Caco-2 (cell line): ENCODE measurements at regions not wholly inside any gene's neighbourhood (a gene's known extent, or its start where the extent isn't known, plus 50 kb on each side); places are given as distances from the start of the nearest gene placed in this dataset.

Experiments
- BruUV-seq: library from RNA; stranded (reverse); fragments of 400-500 nt; replicated peaks from 2 replicates; lab custom pipeline; 2021; lab: Mats Ljungman, UMichigan
- CTCF ChIA-PET: fragments of 300-600 bp; sonication (Branson Sonifier 250); formaldehyde crosslinking; loops from one replicate; lab custom pipeline; 2022; ENCODE audit warnings: antibody characterized with exemption; lab: Charles Lee
- POLR2A ChIA-PET: fragments of 300-600 bp; sonication (Branson Sonifier 250); formaldehyde crosslinking; loops from one replicate; lab custom pipeline; 2022; ENCODE audit warnings: antibody characterized with exemption; lab: Charles Lee
- DNase-seq, 2 experiments: peaks; one replicate each; pipeline versions ENCODE4 v3.0.0 to v3.0.0-alpha.2; 2020 to 2022
- H3K27me3 ChIP-seq: replicated peaks from 2 replicates; pipeline ENCODE4 v1.6.0; 2011; ENCODE audit warnings: low read length; ENCODE audit not compliant: control insufficient read depth, insufficient read depth
- H3K36me3 ChIP-seq: 2 replicates; pipeline ENCODE4 v1.5.1; 2011; ENCODE audit warnings: low read length; ENCODE audit not compliant: control insufficient read depth, insufficient read depth
- H3K4me1 ChIP-seq: fragments of 250-450 bp; sonication (Bioruptor Pico); 2 replicates; pipeline ENCODE4 v1.5.1; 2020; ENCODE audit warnings: mild to moderate bottlenecking
- H3K4me3 ChIP-seq: 2 replicates; pipeline ENCODE4 v1.5.1; 2011; ENCODE audit warnings: low read depth, mild to moderate bottlenecking, control low read depth, low read length
- H3K9me3 ChIP-seq: fragments of 250-450 bp; sonication (Bioruptor Pico); 2 replicates; pipeline ENCODE4 v1.5.1; 2020; ENCODE audit warnings: mild to moderate bottlenecking, moderate library complexity
- H3K27ac Mint-ChIP-seq: one replicate; pipeline ENCODE4 v1.8.0; 2022; ENCODE audit warnings: mixed read lengths; ENCODE audit not compliant: unreplicated experiment
- H3K27me3 Mint-ChIP-seq: one replicate; pipeline ENCODE4 v1.8.0; 2022; ENCODE audit warnings: mixed read lengths; ENCODE audit not compliant: insufficient read depth, unreplicated experiment
- H3K36me3 Mint-ChIP-seq: one replicate; pipeline ENCODE4 v1.8.0; 2022; ENCODE audit warnings: mild to moderate bottlenecking, mixed read lengths; ENCODE audit not compliant: insufficient read depth, unreplicated experiment
- H3K4me1 Mint-ChIP-seq: one replicate; pipeline ENCODE4 v1.8.0; 2022; ENCODE audit warnings: low read depth, mixed read lengths; ENCODE audit not compliant: unreplicated experiment
- H3K4me3 Mint-ChIP-seq: one replicate; pipeline ENCODE4 v1.8.0; 2022; ENCODE audit warnings: mild to moderate bottlenecking, moderate library complexity, mixed read lengths; ENCODE audit not compliant: unreplicated experiment
- H3K9me3 Mint-ChIP-seq: one replicate; pipeline ENCODE4 v1.8.0; 2022; ENCODE audit warnings: mixed read lengths; ENCODE audit not compliant: unreplicated experiment
- CTCF ChIP-seq, 2 experiments: fragments of 200-600 bp in 1 of 2; IDR thresholded peaks; 1 replicate in 1 of 2; 2 replicates in 1 of 2; pipeline versions ENCODE4 v1.5.1 to v1.8.0; 2011 to 2022; ENCODE audit warnings: antibody characterized with exemption in 1 of 2, control low read depth in 1 of 2, inconsistent platforms in 1 of 2, low read depth in 1 of 2, low read length in 1 of 2, mild to moderate bottlenecking in 1 of 2, moderate library complexity in 1 of 2; ENCODE audit not compliant: insufficient read depth in 1 of 2, severe bottlenecking in 1 of 2, unreplicated experiment in 1 of 2
- intact Hi-C: fragments of 100-400 bp; cut with micrococcal nuclease; formaldehyde crosslinking; loops from one replicate; pipeline ENCODE4 v1.10.0; 2022; ENCODE audit not compliant: unreplicated experiment

- no peaks in the 10 kb centered on the region for H3K27me3 Mint-ChIP-seq
- BruUV-seq: no TSS peak
- H3K4me3 ChIP-seq: no peak overlapping the region
- H3K36me3 ChIP-seq: no peaks in the 10 kb centered on the region
- DNase-seq: no peak
- no peaks in the 10 kb centered on the region for H3K4me1 Mint-ChIP-seq
- H3K27ac Mint-ChIP-seq: no peak overlapping the region
- no peaks in the 10 kb centered on the region for H3K4me1 ChIP-seq
- no peak for TF ChIP-seq CTCF (IDR thresholded peaks at IDR 0.05; ENCODE audit: insufficient read depth in 1 of 2, low read depth in 1 of 2, low read length in 1 of 2, severe bottlenecking in 1 of 2, unreplicated experiment in 1 of 2)
- intact Hi-C loops: no loop called here
- H3K4me3 Mint-ChIP-seq: no peak overlapping the region
- H3K27me3 ChIP-seq: no peaks in the 10 kb centered on the region
- no peaks in the 10 kb centered on the region for H3K36me3 Mint-ChIP-seq
- ChIA-PET POLR2A (no interaction called here), CTCF (no interaction called here)
- H3K9me3 Mint-ChIP-seq: peaks cover 19% of the 10 kb centered on the region
- no peaks in the 10 kb centered on the region; the same call in 1 of the 2 replicates for H3K9me3 ChIP-seq
Measured at GRCh38 chr12:17550011-17550410, 540.0 kb downstream of the RERGL start.

- Mint-ChIP-seq H3K27ac (no peak overlapping the region), H3K27me3 (peaks cover 3% of the 10 kb centered on the region), H3K4me3 (no peak overlapping the region), H3K9me3 (peaks cover 8% of the 10 kb centered on the region), H3K36me3 (no peaks in the 10 kb centered on the region), H3K4me1 (no peaks in the 10 kb centered on the region)
- Histone ChIP-seq H3K9me3 (no peaks in the 10 kb centered on the region), H3K36me3 (no peaks in the 10 kb centered on the region), H3K27me3 (no peaks in the 10 kb centered on the region), H3K4me3 (no peak overlapping the region), H3K4me1 (no peaks in the 10 kb centered on the region)
- no TSS peak for BruUV-seq
- no peak for DNase-seq
- no peak for TF ChIP-seq CTCF (IDR thresholded peaks at IDR 0.05; ENCODE audit: insufficient read depth in 1 of 2, low read depth in 1 of 2, low read length in 1 of 2, severe bottlenecking in 1 of 2, unreplicated experiment in 1 of 2)
- POLR2A ChIA-PET: no interaction called here
- CTCF ChIA-PET: no interaction called here
- intact Hi-C loops: no loop called here
Measured at GRCh38 chr12:17540921-17541320, 549.1 kb downstream of the RERGL start.

GRCh38 chr12:17528394-17528793, 561.6 kb downstream of the RERGL start:
- intact Hi-C loops: loop anchor here (1.0 to 5.0 kb wide), 3 partner anchors 311 to 589 kb away; no protein-coding TSS in a partner anchor
- POLR2A ChIA-PET: no interaction called here
- Histone ChIP-seq H3K27me3 (no peaks in the 10 kb centered on the region), H3K4me3 (no peak overlapping the region), H3K4me1 (no peaks in the 10 kb centered on the region), H3K9me3 (no peaks in the 10 kb centered on the region), H3K36me3 (no peaks in the 10 kb centered on the region)
- TF ChIP-seq CTCF (IDR thresholded peaks at IDR 0.05; ENCODE audit: insufficient read depth in 1 of 2, low read depth in 1 of 2, low read length in 1 of 2, severe bottlenecking in 1 of 2, unreplicated experiment in 1 of 2): no peak
- Mint-ChIP-seq H3K4me3 (no peak overlapping the region), H3K27ac (no peak overlapping the region), H3K4me1 (no peaks in the 10 kb centered on the region), H3K36me3 (no peaks in the 10 kb centered on the region), H3K9me3 (peaks cover 4% of the 10 kb centered on the region), H3K27me3 (peaks cover under 1% of the 10 kb centered on the region)
- CTCF ChIA-PET: interaction anchor here (1.0 kb wide), 1 partner anchor 589 kb away, joined by 4 read pairs; no protein-coding TSS in a partner anchor
- DNase-seq: no peak
- BruUV-seq: no TSS peak
